Left lobe of liver (tissue), 2 donors: ENCODE measurements at regions not wholly inside any gene's neighbourhood (a gene's known extent, or its start where the extent isn't known, plus 50 kb on each side); places are given as distances from the start of the nearest gene placed in this dataset.

Experiments used
- ATAC-seq: fragments of 200-7000 bp; cut with Tn5 transposase; one replicate; pipeline ENCODE4 v1.9.1; 2020; ENCODE audit warnings: mild to moderate bottlenecking, moderate library complexity
- DNase-seq: peaks from one replicate; pipeline ENCODE4 v3.0.0-alpha.2; 2020; ENCODE audit warnings: low spot score
- donor health status: DM: no; HTN: no; CAD: no; lungs with moderate emphysema.
- donor health status: DM: no; HTN: yes; CAD: no.

DNA sequence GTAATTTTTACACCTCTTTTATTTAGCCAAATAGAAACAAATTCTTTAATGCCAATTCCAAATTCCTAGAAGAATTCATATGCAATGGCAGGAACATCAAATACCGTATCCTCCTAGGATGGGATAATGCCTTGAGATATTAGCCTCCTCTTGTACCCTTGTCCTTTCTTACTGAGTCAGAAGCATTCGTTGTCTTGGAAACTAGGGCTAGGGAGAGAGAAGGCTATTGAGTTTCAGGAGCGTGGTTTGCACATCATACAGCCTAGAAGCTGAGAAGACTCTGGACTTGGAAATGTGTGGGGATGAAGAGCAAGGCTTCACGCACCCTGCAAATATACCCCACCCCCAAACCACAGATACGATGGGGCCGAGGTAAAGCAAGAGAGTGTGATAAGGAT is 300.7 kb downstream of the SP3 start:
- ATAC-seq (no peak), DNase-seq (no peak)

DNA sequence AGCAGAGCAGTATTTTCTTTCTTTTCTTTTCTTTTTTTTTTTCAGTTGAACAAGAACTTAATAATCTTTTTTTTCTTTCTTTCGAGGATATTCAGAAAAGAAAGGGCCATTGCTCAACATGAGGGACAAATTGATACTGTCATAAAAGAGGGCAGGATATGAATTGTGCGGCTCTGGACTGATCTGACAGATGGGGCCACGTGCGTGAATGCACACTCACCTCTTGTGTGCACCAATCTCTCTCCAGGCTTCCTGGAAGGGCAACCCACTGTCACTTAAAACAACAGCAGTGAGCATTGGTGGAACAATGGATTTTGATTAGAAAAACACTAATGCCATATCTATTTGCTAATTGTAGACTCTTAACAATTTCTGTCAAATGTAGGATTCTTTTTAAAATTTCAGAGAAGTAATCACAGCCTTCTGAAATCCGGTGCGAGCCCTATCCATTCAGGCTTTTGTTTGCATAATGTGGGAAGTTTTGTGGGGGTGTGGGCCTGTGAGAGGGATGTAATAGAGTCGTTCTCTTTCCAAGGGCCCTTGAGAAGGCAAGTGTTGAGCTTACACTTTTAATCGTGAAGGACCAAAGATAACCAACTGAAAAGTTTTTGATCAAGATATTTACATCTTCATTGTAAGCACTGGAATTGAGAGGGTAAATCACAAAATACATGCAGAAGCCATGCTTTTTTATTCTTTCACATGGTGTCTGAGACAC is 298.8 kb downstream of the SP3 start:
- ATAC-seq = no peak

DNA sequence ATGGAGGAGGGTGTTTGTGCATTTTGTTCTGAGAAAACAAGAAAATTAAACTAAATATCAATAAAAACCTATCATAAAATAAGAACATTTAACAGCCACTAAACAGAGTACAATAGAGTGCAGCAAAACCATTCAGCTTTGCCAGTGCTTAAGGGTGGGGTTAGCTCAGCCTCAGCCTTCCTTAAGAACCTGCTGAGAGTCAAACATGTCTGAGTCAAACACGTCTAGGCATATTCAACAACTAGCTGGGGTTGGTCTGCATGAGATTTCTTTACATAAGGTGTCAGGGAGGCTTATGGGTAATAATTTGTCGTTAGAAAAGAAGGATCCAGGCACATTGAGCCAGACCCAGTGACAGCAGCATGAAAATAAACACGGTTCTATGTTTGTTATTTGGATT is 298.2 kb downstream of the SP3 start:
- ATAC-seq = no peak

More for the DNA sequence above, 298.8 kb downstream of the SP3 start:
- DNase-seq = no peak

DNA sequence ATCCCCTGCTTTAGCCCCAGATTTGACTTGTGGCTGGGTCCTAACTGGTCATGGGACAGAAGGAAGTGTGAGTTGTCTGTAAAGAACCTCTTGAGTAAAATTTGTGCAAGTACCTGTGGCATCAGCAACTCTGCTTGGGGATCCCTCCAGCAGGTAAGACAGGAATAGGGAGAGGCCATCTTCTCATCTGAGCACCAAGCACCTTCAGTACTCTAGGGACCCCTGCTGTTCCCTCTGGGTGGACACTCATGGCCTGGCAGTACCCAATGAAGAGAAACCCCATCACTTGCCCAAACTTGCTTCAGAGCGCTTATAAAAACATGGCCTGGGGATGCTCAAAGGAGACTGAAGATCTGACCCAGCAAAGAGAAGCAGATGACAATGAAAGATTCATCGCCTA is 297.8 kb downstream of the SP3 start:
- ATAC-seq (no peak), DNase-seq (no peak)

More for the DNA sequence above, 298.2 kb downstream of the SP3 start:
- no peak for DNase-seq

DNA sequence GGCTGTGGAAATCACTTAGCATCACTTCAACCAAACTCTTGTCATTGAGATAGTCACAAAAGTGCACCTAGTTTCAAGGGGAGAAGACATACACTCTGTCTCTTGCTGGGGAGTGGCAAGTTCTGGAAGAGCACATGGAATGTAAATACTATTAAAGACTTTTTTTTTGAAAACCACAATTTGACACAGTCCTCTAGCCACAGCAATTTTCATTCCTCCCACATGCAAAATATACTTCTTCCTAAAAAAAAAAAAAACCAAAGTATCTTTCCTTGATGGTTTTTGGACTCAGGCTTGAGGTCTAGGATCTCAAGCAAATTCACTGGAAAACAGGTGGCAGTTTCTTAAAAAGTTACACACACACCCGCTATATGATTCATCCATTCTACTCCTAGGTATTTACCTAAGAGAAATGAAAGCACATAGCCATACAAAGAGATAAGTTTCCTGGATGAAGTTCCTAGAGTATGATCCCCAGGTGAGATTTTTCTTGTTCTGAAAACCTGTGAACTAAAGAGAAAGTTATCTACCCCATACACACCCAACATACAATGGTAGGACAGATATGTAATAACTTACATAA is 295.8 kb downstream of the SP3 start:
- ATAC-seq = no peak
- DNase-seq = no peak

DNA sequence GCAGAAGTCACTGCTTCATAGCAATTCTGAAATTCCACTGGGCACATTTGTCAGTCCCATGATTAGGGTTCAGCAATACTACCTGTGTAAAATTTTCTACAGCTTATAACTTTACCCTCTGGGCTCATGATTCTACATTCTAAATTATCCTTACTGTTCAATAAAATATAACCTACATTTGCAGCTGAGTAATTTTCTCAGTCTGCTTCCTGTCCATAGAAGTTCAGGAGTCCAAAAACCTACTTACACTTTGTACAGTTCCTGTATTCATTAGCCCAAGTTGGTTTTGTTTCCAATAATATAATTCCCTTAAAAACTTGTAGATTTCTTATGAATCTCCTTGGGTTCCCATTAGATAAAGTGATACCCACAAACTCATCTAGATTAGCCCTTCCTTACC is 295.3 kb downstream of the SP3 start:
- ATAC-seq (no peak), DNase-seq (no peak)

DNA sequence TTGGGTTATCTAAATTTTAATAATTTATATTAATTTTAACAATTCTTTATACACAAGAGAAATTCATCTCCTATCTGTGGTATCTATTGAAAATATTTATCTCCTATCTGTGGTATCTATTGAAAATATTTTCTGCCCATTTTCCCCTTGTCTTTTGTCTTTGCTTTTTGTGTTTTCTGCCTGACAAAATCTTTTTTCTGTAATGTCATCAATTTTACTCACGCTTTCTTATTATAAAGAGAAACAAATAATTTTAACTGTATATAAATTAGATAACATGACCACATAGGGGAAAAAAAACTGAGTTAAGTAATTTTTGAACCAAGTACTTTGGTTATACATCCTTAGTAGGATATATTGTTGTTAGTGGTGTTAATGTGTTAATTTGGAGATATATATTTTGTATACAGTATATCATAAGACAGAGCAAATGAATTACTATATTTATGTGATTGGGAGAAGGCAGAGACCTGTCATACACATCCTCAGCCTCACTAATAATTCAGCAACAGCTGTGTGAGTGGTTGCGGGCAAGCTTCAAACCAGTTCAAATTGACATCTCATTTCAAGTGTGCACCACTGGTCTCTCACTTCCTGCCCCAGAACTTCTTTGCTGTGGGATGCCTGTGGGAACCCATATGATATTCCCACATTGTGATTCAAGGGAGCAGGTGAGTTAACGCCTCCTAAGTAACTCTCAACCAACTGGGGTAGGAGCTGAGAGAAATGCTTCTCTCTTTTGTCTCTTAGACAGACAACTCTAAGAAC is 292.4 kb downstream of the SP3 start:
- ATAC-seq (no peak), DNase-seq (no peak)

DNA sequence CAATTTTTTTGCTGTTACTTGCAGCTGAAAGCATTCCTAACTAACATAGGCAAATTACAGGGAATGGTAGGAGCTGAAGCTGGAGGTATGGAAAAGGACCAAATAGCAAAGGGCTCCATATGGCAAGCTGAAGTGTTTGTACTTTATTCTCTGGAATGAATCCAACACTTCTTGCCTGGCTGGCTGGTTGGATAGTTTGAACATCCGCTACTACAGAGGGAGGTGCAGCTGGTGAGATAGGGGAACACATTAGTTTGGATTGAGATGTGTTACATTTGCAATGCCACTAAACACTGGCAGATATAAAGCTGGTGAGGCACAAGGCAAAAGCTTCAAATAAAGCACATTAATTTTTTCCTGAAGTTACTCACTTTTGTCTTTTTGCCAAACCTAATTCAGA is 291.5 kb downstream of the SP3 start:
- DNase-seq (no peak), ATAC-seq (no peak)

DNA sequence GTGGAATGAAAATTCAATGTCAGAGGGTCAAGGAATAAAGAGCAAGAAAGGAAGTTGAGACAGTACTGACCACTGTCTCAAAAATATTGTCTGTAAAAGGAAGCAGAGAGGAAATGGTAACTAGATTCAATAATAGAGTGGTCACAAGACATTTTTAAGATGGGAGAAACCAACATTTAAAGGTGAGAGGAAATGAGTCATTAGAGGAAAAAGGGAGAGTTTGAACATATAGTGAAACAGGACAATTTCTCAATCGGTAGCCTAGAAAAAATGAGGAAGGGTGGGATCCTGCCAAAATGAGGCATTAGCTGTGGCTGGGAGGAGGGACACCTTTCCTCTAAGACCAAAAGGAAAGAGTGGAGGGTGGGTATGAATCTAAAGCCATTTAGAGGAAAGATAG is 288.5 kb downstream of the SP3 start:
- DNase-seq = no peak
- no peak for ATAC-seq

DNA sequence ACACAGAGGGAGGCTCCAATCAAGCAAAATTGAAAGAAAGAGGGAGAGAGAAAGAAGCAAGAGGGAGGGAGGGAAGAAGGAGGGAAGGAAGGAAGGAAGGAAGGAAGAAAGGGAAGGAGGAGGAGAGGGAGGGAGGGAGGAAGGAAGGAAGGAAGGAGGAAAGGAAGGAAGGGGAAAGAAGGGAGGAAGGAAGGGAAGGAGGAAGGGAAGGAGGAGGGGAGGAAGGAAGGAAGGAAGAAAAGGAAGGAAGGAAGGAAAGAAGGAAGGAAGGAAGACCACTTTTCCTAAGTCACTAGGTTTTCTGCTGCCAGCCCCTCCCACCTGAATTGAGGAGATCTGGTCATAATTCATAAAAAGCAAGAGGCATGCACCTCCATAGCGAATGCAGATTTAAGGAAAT is 287.0 kb downstream of the SP3 start:
- DNase-seq = no peak
- no peak for ATAC-seq

DNA sequence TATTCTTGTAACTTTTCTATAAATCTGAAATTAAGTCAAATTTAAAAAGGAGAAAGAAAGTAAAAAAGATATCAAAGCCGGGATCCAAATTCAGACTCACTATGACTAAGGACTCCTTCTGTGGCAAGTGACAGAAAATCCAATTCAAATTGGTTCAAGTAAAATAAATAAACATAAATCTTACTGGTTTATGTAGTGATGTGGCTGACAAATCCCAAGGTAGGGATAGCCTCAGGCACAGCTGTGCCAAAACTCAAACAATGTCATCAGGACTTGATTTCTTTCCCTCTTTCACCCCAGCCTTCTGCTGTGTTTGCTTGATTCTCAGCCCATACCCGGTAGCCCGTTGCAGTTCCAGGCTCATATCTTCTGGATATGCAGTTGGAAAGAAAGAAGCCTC is 284.6 kb downstream of the SP3 start:
- DNase-seq (no peak), ATAC-seq (no peak)

DNA sequence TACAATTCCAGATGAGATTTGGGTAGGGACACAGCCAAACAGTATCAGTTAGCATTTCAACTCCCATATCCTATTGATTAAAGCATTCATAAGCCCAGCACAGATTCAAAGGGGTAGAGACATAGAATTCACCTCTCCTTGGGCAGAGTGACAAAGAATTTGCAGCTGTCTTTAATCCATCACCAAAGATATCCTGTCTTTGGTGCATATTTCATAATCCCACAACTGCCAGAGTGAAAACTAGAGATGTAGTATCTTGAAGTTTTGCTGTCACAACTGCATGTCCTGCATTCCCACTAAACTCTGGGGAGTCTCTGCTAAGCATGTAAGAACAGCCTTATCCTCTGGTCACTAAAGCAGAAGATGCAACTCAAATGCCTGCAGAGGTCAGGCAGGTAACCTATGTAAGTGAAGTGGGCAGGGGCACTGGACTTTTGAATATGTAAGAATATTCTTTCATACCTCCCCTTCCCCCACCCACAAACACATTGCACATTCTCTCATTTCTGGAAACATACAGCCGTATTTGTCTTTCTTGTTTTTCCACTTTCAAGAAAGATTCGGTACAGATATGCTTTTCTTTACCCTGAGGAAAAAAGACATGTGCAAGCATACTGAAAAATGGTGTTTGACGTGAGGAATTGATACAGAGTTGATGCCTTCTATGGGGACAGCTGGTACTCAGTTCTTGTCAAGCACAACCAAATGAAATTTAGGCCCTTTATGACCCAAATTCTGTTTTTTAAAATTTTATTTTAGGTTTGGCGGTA is 283.1 kb downstream of the SP3 start:
- ATAC-seq (no peak), DNase-seq (no peak)

DNA sequence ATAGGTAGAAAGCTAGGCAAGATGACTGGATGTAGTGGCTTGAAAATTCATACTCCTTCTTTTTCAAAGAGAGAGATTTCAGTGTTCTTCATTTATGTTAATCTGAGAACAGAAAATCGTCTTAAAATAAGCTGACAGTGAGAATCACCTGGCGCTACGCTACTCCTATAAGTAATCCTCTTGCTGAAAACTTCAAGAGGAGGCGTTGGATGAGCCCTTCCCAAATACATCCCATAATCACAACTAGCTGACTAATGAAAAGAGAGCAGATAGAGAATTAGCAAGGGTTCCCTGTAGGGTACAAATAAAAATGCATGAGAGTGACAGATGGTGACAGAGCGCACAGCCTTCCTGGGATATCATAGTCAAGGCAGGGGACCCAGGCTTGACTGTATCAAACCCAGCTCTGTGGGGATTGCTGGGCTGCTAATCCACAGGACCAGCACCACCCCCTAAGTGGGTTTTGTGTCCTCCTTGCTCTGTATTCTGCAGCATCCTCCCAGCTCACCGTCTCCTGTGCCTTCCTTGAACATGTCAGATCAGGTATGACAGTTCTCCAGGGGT is 280.2 kb downstream of the SP3 start:
- DNase-seq (no peak), ATAC-seq (no peak)

DNA sequence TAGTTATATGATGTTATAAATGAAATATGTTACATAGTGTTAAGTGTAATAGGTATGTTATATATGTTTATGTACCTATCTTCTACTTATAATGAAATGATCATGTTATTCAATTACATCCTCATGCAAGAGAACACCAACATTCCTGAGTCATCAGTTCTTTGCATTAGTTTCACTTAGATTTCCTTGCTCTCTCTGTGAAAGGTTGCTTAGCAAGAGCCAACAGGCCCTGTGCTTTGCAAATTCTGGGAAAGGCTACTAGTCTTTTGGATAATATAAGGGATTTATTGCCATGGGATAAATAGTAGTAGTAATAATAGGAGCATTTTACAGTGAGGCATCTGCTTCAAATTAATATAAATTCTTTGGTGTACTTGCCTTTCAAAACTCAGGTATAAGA is 274.8 kb downstream of the SP3 start:
- ATAC-seq = no peak
- DNase-seq = no peak

DNA sequence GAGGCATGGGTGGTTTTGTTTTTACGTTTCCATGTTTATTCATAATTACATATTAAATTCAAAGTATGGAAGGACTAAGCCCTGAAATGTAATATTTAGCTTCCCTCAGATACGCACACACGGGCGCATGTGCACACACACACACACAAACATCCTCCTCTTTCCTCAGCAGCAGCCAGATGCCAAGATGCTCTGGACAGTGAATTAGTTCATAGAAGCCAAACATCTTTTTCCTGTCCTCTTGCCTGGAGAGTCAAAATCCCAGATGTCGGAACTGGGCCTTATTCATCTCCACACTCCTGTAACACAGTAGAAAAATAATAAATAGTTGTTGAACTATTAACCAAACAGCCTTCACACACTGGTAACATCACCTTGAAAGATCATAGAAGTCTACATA is 273.1 kb downstream of the SP3 start:
- DNase-seq = no peak
- ATAC-seq = no peak

DNA sequence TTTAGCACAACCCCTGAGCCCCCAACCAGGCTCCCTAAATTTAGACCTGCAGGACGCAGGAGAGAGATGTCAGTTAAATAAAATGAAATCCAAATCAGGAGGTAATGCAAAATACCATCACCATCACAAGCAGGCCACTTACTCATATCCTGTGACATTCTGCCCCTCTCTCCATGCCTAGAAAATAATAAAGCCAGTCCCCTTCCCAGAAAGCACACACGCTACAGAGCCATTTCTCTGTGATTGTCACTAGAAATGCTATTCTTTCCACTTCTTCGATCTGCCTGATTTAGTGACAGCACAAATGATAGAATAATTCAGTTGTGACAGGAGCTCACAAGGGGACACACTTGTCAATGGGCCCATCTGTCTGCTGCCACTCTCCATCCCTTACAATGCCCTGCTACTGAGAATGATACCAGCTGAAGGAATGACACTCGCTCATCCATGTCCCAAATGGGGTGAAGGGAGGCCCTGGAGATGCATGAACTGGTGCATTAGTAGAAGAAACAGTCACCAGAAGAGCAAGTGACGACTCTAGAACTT is 272.1 kb downstream of the SP3 start:
- ATAC-seq = no peak

DNA sequence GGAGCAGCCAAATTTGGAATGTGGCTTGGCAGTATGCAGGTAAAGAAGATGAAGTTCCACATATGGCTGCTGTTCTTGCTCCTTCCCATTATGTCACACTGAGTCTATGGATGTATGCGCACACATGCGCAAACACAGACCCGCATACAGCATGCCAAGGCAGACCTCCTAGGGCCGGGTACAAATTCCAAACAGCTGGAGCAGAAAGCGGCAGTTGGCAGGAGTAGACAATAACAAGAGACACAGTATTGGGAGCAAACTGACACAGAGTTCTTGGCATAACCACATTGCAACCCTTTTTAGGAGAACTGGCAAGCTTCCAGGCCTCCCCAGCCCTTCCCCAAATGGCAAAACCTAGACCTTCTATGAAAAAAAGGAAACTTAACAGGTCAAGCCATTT is 268.9 kb downstream of the SP3 start:
- DNase-seq (no peak), ATAC-seq (no peak)

More for the DNA sequence above, 272.1 kb downstream of the SP3 start:
- DNase-seq = no peak

DNA sequence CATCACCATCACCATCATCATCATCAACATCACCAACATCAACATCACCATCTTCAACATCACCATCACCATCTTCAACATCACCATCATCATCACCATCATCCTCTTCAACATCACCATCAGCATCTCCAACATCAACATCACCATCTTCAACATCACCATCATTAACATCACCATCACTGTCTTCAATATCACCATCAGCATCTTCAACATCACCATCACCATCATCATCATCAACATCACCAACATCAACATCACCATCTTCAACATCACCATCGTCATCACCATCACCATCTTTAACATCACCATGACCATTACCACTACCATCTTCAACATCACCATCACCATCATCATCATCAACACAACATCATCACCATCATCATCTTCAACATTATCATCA is 267.2 kb downstream of the SP3 start:
- DNase-seq (no peak), ATAC-seq (no peak)

DNA sequence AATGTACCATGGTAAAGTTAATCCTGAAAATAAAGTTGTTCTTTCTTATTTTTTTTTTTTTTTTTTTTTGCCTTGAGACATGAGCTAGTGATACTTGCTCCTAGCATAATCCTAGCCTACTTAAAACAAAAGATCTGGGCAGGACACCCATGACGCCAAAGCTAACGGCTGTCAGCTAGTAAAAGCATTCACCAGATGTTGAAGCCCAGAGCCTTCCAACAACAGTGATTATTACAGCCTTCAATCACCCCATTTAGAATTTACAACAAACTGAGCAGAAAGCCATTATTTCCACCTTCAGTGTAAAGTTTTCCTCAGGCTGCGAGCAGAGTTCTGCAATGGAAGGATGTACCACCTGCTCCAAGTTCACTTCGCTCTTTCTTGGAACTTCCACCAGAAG is 259.5 kb downstream of the SP3 start:
- DNase-seq = no peak

DNA sequence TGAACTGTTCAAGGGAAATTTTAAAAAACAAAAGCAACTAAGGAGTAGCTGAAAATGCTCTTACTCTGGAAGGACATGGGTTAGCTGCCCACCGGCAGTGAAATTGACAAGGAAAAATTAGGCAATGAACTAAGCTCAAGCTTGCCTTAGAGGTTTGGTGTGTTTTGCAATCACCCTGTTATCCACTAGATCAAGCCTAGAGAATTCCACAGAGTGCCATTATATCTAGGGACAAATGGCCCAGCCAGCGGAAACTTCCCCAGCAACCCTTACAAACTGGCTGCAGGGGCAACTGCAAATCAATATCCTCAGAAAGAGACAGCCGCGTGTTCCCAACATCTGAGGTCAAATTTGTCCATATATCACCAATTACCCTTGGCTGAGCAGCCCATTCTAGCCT is 258.2 kb downstream of the SP3 start:
- DNase-seq (no peak), ATAC-seq (no peak)

More for the DNA sequence above, 259.5 kb downstream of the SP3 start:
- ATAC-seq = no peak

DNA sequence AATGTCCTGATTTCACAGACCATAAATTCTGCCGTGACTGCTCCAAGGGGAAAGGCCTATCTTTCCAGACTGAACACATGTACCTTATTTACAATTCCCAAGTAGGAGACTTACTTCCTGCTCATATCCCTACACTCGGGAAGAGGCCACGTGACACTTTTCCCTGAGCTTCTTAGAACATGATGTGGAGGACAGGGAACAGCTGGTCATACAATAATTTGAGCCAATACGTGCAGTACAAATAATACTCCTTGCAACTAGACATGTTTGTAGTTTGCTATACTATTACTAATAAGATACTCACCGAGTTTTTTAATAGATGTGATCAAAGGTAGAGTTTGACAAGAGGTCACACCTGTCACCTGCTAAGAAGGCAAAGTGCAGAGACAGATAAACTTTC is 256.4 kb downstream of the SP3 start:
- ATAC-seq = no peak

More for the DNA sequence above, 256.4 kb downstream of the SP3 start:
- DNase-seq = no peak
